HCT116 (cell line): ENCODE measurements at regions not wholly inside any gene's neighbourhood (a gene's known extent, or its start where the extent isn't known, plus 50 kb on each side); places are given as distances from the start of the nearest gene placed in this dataset.

Experiments
- ATF3 ChIP-seq: IDR thresholded peaks from 2 replicates; pipeline ENCODE4 v1.6.1; 2012
- CTCF ChIP-seq, 3 experiments: fragments of 200-600 bp in 1 of 3; sonication (generic) in 1 of 3; IDR thresholded peaks in 2 of 3; conservative IDR thresholded peaks in 1 of 3; 2 replicates each; pipeline ENCODE4 v1.5.1; 2012 to 2017; ENCODE audit warnings: low read depth in 2 of 3, low read length in 2 of 3, antibody characterized with exemption in 1 of 3, borderline replicate concordance in 1 of 3, control low read depth in 1 of 3, mild to moderate bottlenecking in 1 of 3, mixed read lengths in 1 of 3, mixed run types in 1 of 3, moderate library complexity in 1 of 3; ENCODE audit not compliant: insufficient read depth in 1 of 3
- ELF1 ChIP-seq: IDR thresholded peaks from 2 replicates; pipeline ENCODE4 v1.6.1; 2012; ENCODE audit warnings: low read depth, borderline replicate concordance
- EZH2phosphoT487 ChIP-seq: fragments of 200-600 bp; IDR thresholded peaks from 2 replicates; pipeline ENCODE4 v1.6.1; 2018; ENCODE audit warnings: antibody characterized with exemption, borderline replicate concordance
- POLR2A ChIP-seq: IDR thresholded peaks from 2 replicates; pipeline ENCODE4 v1.7.0; 2011; ENCODE audit warnings: borderline replicate concordance; ENCODE audit not compliant: insufficient read depth, insufficient read length; ENCODE audit errors: extremely low read depth
- POLR2AphosphoS5 ChIP-seq: IDR thresholded peaks from 2 replicates; pipeline ENCODE4 v1.6.1; 2011; ENCODE audit warnings: mild to moderate bottlenecking, low read depth, low read length, moderate library complexity
- RAD21 ChIP-seq: IDR thresholded peaks from 2 replicates; pipeline ENCODE4 v1.6.1; 2012; ENCODE audit warnings: low read depth, mild to moderate bottlenecking
- REST ChIP-seq: IDR thresholded peaks from 2 replicates; pipeline ENCODE4 v1.6.1; 2012; ENCODE audit warnings: low read depth
- TCF7L2 ChIP-seq: IDR thresholded peaks from 2 replicates; pipeline ENCODE4 v1.7.0; 2011; ENCODE audit warnings: borderline replicate concordance, inconsistent platforms; ENCODE audit not compliant: insufficient read depth, insufficient read length; ENCODE audit errors: extremely low read depth
- ZFX ChIP-seq: fragments of 450-650 bp; IDR thresholded peaks from 2 replicates; pipeline ENCODE4 v1.6.1; 2017

- TF ChIP-seq CTCF (IDR thresholded peaks at IDR 0.05 in 2 of 3, conservative IDR thresholded peaks at IDR 0.05 in 1 of 3; ENCODE audit: borderline replicate concordance in 1 of 3, insufficient read depth in 1 of 3, low read depth in 2 of 3, low read length in 2 of 3) (no peak), EZH2phosphoT487 (no peak), POLR2A (no peak), ZFX (no peak), TCF7L2 (no peak), POLR2AphosphoS5 (no peak), REST (no peak), RAD21 (no peak), ATF3 (no peak), ELF1 (no peak)
Observed at GRCh38 chr18:7168408-7168807, 50.8 kb upstream of the LAMA1 start.
